ENCODE measurements at regions not wholly inside any gene's neighbourhood (a gene's known extent, or its start where the extent isn't known, plus 50 kb on each side); places are given as distances from the start of the nearest gene placed in this dataset.

GRCh38 chr9:18127499-18127875 is 346.5 kb upstream of the ADAMTSL1 start:
- ChIA-PET CTCF (no interaction called here), POLR2A (ENCODE audit: unreplicated experiment) (no interaction called here)
- Histone ChIP-seq H3K4me3 (ENCODE audit: low read length) (no peak overlapping the region), H4K20me1 (ENCODE audit: low read length) (no peaks in the 10 kb centered on the region), H3K9ac (ENCODE audit: low read length) (no peak overlapping the region), H3K36me3 (ENCODE audit: low read depth, low read length) (no peaks in the 10 kb centered on the region), H3K4me2 (ENCODE audit: low read length) (no peak overlapping the region), H2AFZ (ENCODE audit: low read length) (no peak overlapping the region), H3F3A (ENCODE audit: low read length, unreplicated experiment) (no peaks in the 10 kb centered on the region), H3K27ac (ENCODE audit: low read length) (no peak overlapping the region), H3K9me2 (replicated peaks; ENCODE audit: low read length) (no peaks in the 10 kb centered on the region), H3K79me2 (ENCODE audit: low read length) (no peaks in the 10 kb centered on the region), H3K4me1 (ENCODE audit: insufficient read depth, low read length) (no peaks in the 10 kb centered on the region), H3K9me3 (ENCODE audit: low read length) (no peaks in the 10 kb centered on the region), H3K27me3 (ENCODE audit: low read length) (no peaks in the 10 kb centered on the region)
- intact Hi-C loops (cut with micrococcal nuclease) = no loop called here
- TF ChIP-seq EZH2phosphoT487 (IDR thresholded peaks at IDR 0.05; ENCODE audit: borderline replicate concordance, low read length) = no peak
- TF ChIP-seq EZH2 (IDR thresholded peaks at IDR 0.05; ENCODE audit: low read length, unreplicated experiment) = no peak
- TF ChIP-seq CTCF (conservative IDR thresholded peaks at IDR 0.05; ENCODE audit: low read depth, low read length) = no peak
- DNase-seq (no peak), ATAC-seq (no peak)
- no TSS peak for BruUV-seq (replicated peaks)

- no peak for ATAC-seq
- no peaks in the 10 kb centered on the region for H4K20me1 ChIP-seq (ENCODE audit: low read length)
Observed at GRCh38 chr9:18129809-18130334, 344.1 kb upstream of the ADAMTSL1 start.

More at GRCh38 chr9:18129809-18130334, 344.1 kb upstream of the ADAMTSL1 start:
- Histone ChIP-seq H3K4me3 (ENCODE audit: low read length) (no peak overlapping the region), H3K79me2 (ENCODE audit: low read length) (no peaks in the 10 kb centered on the region), H3K9me2 (replicated peaks; ENCODE audit: low read length) (no peaks in the 10 kb centered on the region), H3K27ac (ENCODE audit: low read length) (no peak overlapping the region), H3K36me3 (ENCODE audit: low read depth, low read length) (no peaks in the 10 kb centered on the region), H3K4me2 (ENCODE audit: low read length) (no peak overlapping the region), H3F3A (ENCODE audit: low read length, unreplicated experiment) (no peaks in the 10 kb centered on the region), H3K4me1 (ENCODE audit: insufficient read depth, low read length) (no peaks in the 10 kb centered on the region), H3K9me3 (ENCODE audit: low read length) (no peaks in the 10 kb centered on the region), H3K27me3 (ENCODE audit: low read length) (no peaks in the 10 kb centered on the region), H3K9ac (ENCODE audit: low read length) (no peak overlapping the region), H2AFZ (ENCODE audit: low read length) (no peak overlapping the region)
- POLR2A ChIA-PET (ENCODE audit: unreplicated experiment) = no interaction called here
- TF ChIP-seq CTCF (conservative IDR thresholded peaks at IDR 0.05; ENCODE audit: low read depth, low read length) (no peak), EZH2phosphoT487 (IDR thresholded peaks at IDR 0.05; ENCODE audit: borderline replicate concordance, low read length) (no peak)
- CTCF ChIA-PET = interaction anchor here (1.1 kb wide), 1 partner anchor 13 kb away, joined by 5 read pairs; no protein-coding TSS in a partner anchor
- DNase-seq = no peak
- BruUV-seq (replicated peaks) = no TSS peak
- intact Hi-C loops (cut with micrococcal nuclease) = no loop called here
